MCF 10A (cell line): ENCODE measurements at regions not wholly inside any gene's neighbourhood (a gene's known extent, or its start where the extent isn't known, plus 50 kb on each side); places are given as distances from the start of the nearest gene placed in this dataset.

ENCODE experiments used
- BruUV-seq: library from RNA; stranded (reverse); fragments of 400-500 nt; replicated peaks from 2 replicates; lab custom pipeline; 2021; lab: Mats Ljungman, UMichigan
- CTCF ChIA-PET: fragments of 300-600 bp; sonication (Branson Sonifier 250); formaldehyde crosslinking; extraction: SDS; loops from one replicate; lab custom pipeline; 2021; ENCODE audit warnings: antibody characterized with exemption, inconsistent platforms; lab: Yijun Ruan, JAX
- POLR2A ChIA-PET: fragments of 300-600, 350-650 bp; sonication (Branson Sonifier 250); formaldehyde crosslinking; extraction: SDS; loops from one replicate; lab custom pipeline; 2020; ENCODE audit warnings: antibody characterized with exemption, inconsistent platforms; lab: Yijun Ruan, JAX
- DNase-seq: peaks from one replicate; pipeline ENCODE4 v3.0.0-alpha.2; 2018; ENCODE audit not compliant: unreplicated experiment
- H3K27ac Mint-ChIP-seq: one replicate; pipeline ENCODE4 v1.8.0; 2022; ENCODE audit warnings: mild to moderate bottlenecking, low read depth, mixed read lengths; ENCODE audit not compliant: unreplicated experiment
- H3K27me3 Mint-ChIP-seq: one replicate; pipeline ENCODE4 v1.8.0; 2022; ENCODE audit warnings: mixed read lengths; ENCODE audit not compliant: insufficient read depth, unreplicated experiment
- H3K36me3 Mint-ChIP-seq: one replicate; pipeline ENCODE4 v1.8.0; 2022; ENCODE audit warnings: mild to moderate bottlenecking, moderate library complexity, mixed read lengths; ENCODE audit not compliant: insufficient read depth, unreplicated experiment
- H3K4me1 Mint-ChIP-seq: one replicate; pipeline ENCODE4 v1.8.0; 2022; ENCODE audit warnings: mixed read lengths; ENCODE audit not compliant: insufficient read depth, unreplicated experiment
- H3K4me3 Mint-ChIP-seq: one replicate; pipeline ENCODE4 v1.8.0; 2022; ENCODE audit warnings: mild to moderate bottlenecking, moderate library complexity, mixed read lengths; ENCODE audit not compliant: unreplicated experiment
- H3K9me3 Mint-ChIP-seq: one replicate; pipeline ENCODE4 v1.8.0; 2022; ENCODE audit warnings: mixed read lengths; ENCODE audit not compliant: unreplicated experiment
- CTCF ChIP-seq: fragments of 200-600 bp; IDR thresholded peaks from one replicate; pipeline ENCODE4 v1.8.0; 2022; ENCODE audit warnings: antibody characterized with exemption, mild to moderate bottlenecking; ENCODE audit not compliant: unreplicated experiment
- intact Hi-C: fragments of 100-400 bp; cut with micrococcal nuclease; formaldehyde crosslinking; loops from 2 replicates; pipeline ENCODE4 v1.14.1; 2022

- Mint-ChIP-seq H3K36me3 (no peaks in the 10 kb centered on the region), H3K27ac (no peak overlapping the region), H3K9me3 (no peaks in the 10 kb centered on the region), H3K27me3 (peaks cover 29% of the 10 kb centered on the region), H3K4me1 (no peaks in the 10 kb centered on the region), H3K4me3 (no peak overlapping the region)
- TF ChIP-seq CTCF, result no peak
- CTCF ChIA-PET, result interaction anchor here (0.6 kb wide), 1 partner anchor 315 kb away, joined by 3 read pairs; no protein-coding TSS in a partner anchor
- intact Hi-C loops, result no loop called here
- peak; percentile 45 for DNase-seq
- BruUV-seq, result no TSS peak
- POLR2A ChIA-PET, result no interaction called here
These were observed 284.5 kb downstream of the PTPRU start for GRCh38 chr1:29520571-29521437.

GRCh38 chr1:29519788-29520110, 283.4 kb downstream of the PTPRU start:
- H3K27ac Mint-ChIP-seq, result no peak overlapping the region
- CTCF ChIA-PET, result no interaction called here
- no peaks in the 10 kb centered on the region for H3K36me3 Mint-ChIP-seq
- no peak for DNase-seq
- no peaks in the 10 kb centered on the region for H3K9me3 Mint-ChIP-seq
- H3K4me3 Mint-ChIP-seq, result no peak overlapping the region
- peaks cover 36% of the 10 kb centered on the region for H3K27me3 Mint-ChIP-seq
- intact Hi-C loops, result loop anchor here (10.0 kb wide), 1 partner anchor 565 kb away; no protein-coding TSS in a partner anchor
- no TSS peak for BruUV-seq
- POLR2A ChIA-PET, result interaction anchor here (0.9 kb wide), 1 partner anchor 51 kb away, joined by 3 read pairs; no protein-coding TSS in a partner anchor
- no peak for TF ChIP-seq CTCF
- no peaks in the 10 kb centered on the region for H3K4me1 Mint-ChIP-seq

- no peak for TF ChIP-seq CTCF
- intact Hi-C loops, result loop anchor here (10.0 kb wide), 1 partner anchor 566 kb away; no protein-coding TSS in a partner anchor
- Mint-ChIP-seq H3K27ac (no peak overlapping the region), H3K36me3 (no peaks in the 10 kb centered on the region), H3K4me3 (no peak overlapping the region), H3K27me3 (peaks cover 41% of the 10 kb centered on the region), H3K9me3 (no peaks in the 10 kb centered on the region), H3K4me1 (no peaks in the 10 kb centered on the region)
- BruUV-seq, result no TSS peak
- no peak for DNase-seq
- ChIA-PET POLR2A (interaction anchor here (0.9 kb wide), 1 partner anchor 51 kb away, joined by 3 read pairs; no protein-coding TSS in a partner anchor), CTCF (no interaction called here)
These were observed 282.9 kb downstream of the PTPRU start for GRCh38 chr1:29519108-29519787.

GRCh38 chr1:29518183-29518835, 282.0 kb downstream of the PTPRU start:
- DNase-seq, result no peak
- ChIA-PET POLR2A (no interaction called here), CTCF (no interaction called here)
- intact Hi-C loops, result loop anchor here (10.0 kb wide), 1 partner anchor 566 kb away; no protein-coding TSS in a partner anchor
- no peak overlapping the region for H3K4me3 Mint-ChIP-seq
- BruUV-seq, result no TSS peak
- peaks cover 42% of the 10 kb centered on the region for H3K27me3 Mint-ChIP-seq
- TF ChIP-seq CTCF, result no peak
- no peaks in the 10 kb centered on the region for H3K9me3 Mint-ChIP-seq
- H3K27ac Mint-ChIP-seq, result no peak overlapping the region
- H3K36me3 Mint-ChIP-seq, result no peaks in the 10 kb centered on the region
- H3K4me1 Mint-ChIP-seq, result no peaks in the 10 kb centered on the region
